Upper lobe of left lung (tissue), 6 donors: ENCODE measurements at regions not wholly inside any gene's neighbourhood (a gene's known extent, or its start where the extent isn't known, plus 50 kb on each side); places are given as distances from the start of the nearest gene placed in this dataset.

Experiments
- ATAC-seq, 2 donors: fragments of 200-7000 bp; cut with Tn5 transposase; one replicate each; pipeline ENCODE4 v1.9.1; 2022; ENCODE audit warnings: mild to moderate bottlenecking in 2 of 2, moderate library complexity in 2 of 2; ENCODE audit not compliant: low FRiP score in 2 of 2
- DNase-seq, 2 donors: peaks; one replicate each; pipeline ENCODE4 v3.0.0-alpha.2; 2019 to 2020
- H3K27ac ChIP-seq, 4 donors: fragments of 200-600 bp; sonication (generic); one replicate each; pipeline ENCODE4 v1.5.1; 2016 to 2019
- H3K27me3 ChIP-seq, 4 donors: fragments of 200-600 bp; sonication (generic); one replicate each; pipeline ENCODE4 v1.5.1; 2017 to 2019
- H3K36me3 ChIP-seq, 4 donors: fragments of 200-600 bp; sonication (generic); one replicate each; pipeline ENCODE4 v1.5.1; 2016 to 2019
- H3K4me1 ChIP-seq, 4 donors: fragments of 200-600 bp; sonication (generic); one replicate each; pipeline ENCODE4 v1.5.1; 2018 to 2019
- H3K4me3 ChIP-seq, 4 donors: fragments of 200-600 bp; sonication (generic); one replicate each; pipeline ENCODE4 v1.5.1; 2017 to 2019; ENCODE audit warnings: mild to moderate bottlenecking in 2 of 4, moderate library complexity in 1 of 4
- H3K9me3 ChIP-seq, 4 donors: fragments of 200-600 bp; sonication (generic); one replicate each; pipeline ENCODE4 v1.5.1; 2018 to 2019
- CTCF ChIP-seq, 6 experiments: fragments of 450-650 bp in 4 of 6; fragments of 200-600 bp in 2 of 6; sonication (generic) in 2 of 6; IDR thresholded peaks; one replicate each; pipeline ENCODE4 v1.5.1; 2016 to 2019; ENCODE audit warnings: antibody characterized with exemption in 6 of 6
- EP300 ChIP-seq, 4 donors: sonication (generic); formaldehyde crosslinking; IDR thresholded peaks; one replicate each; pipeline ENCODE4 v1.5.1; 2017; ENCODE audit warnings: antibody characterized with exemption in 4 of 4, control low read depth in 2 of 4
- POLR2A ChIP-seq, 4 donors: fragments of 450-650 bp; IDR thresholded peaks; one replicate each; pipeline ENCODE4 v1.5.1; 2016 to 2017; ENCODE audit warnings: antibody characterized with exemption in 4 of 4, mild to moderate bottlenecking in 2 of 4
- POLR2AphosphoS5 ChIP-seq, 2 donors: sonication (generic); formaldehyde crosslinking; IDR thresholded peaks; one replicate each; pipeline ENCODE4 v1.5.1; 2017; ENCODE audit warnings: antibody characterized with exemption in 2 of 2
- WGBS, 2 donors: methylation state at CpG; one replicate each; pipeline ENCODE4 v1.1.5; 2017 to 2018; 5-methylcytosine and 5-hydroxymethylcytosine counted together
- donor health status: DM: no; HTN: no; CAD: no; lungs with moderate emphysema.
- donor health status: DM: no; HTN: yes; CAD: no; lungs with severe emphysema.

DNA sequence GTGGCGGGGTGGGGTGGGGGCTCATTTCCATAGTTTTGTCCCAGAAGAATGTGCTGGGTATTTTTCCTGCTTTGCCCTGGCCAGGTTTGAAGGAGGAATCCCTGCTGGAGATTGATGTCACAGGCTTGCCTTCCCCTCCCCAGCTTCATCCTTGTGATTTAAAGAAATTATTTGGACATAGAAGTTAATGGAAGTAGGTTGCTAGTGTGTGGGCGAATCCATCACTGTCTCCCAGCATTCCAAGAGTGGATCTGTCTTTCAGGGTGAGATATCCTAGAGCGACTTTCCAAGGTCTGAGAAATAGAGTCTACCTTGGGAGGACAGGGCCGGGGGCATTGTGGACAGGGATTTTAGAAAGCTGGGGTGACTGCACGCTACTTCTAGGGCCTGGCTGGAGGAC is 64.9 kb upstream of the HSPA9 start:
- no peak for ATAC-seq
- TF ChIP-seq CTCF (IDR thresholded peaks at IDR 0.05) (no peak), POLR2A (IDR thresholded peaks at IDR 0.05) (no peak), EP300 (IDR thresholded peaks at IDR 0.05) (no peak), POLR2AphosphoS5 (IDR thresholded peaks at IDR 0.05) (no peak)
- Histone ChIP-seq H3K36me3 (no peaks in the 10 kb centered on the region), H3K27me3 (no peaks in the 10 kb centered on the region), H3K9me3 (no peaks in the 10 kb centered on the region), H3K27ac (no peak overlapping the region), H3K4me3 (no peak overlapping the region), H3K4me1 (peaks cover 0 to 4% (median 0%) of the 10 kb centered on the region in 4 donors)
- WGBS, 2 donors: 87 to 95% methylated on average over 5 of the region's 5 CpGs
- DNase-seq: no peak

DNA sequence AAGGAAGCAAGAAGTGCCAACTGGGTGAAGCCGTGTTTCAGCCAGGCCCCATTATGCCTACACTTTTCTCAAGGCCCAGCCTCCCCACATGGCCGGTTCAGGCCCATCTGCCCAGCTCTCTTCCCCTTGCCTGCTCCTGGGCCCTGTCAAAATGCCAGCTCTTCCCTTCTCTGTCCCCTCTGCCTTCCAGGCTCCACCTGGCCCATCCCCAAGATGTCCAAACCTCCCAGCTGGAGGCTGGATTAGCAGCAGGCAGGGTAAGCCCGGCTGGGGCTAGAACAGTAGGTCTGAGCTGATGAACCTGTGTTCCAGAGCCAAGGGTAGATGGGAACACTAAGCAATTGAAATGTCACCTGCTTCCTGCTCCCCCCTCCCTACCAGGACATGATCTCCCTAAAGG is 64.1 kb upstream of the HSPA9 start:
- H3K9me3 ChIP-seq: no peaks in the 10 kb centered on the region
- ATAC-seq (no peak), DNase-seq (no peak)
- no peaks in the 10 kb centered on the region for H3K27me3 ChIP-seq
- no peak for TF ChIP-seq EP300 (IDR thresholded peaks at IDR 0.05)
- no peak for TF ChIP-seq POLR2AphosphoS5 (IDR thresholded peaks at IDR 0.05)
- no peak for TF ChIP-seq POLR2A (IDR thresholded peaks at IDR 0.05)
- TF ChIP-seq CTCF (IDR thresholded peaks at IDR 0.05): no peak
- 93 to 95% methylated on average over 3 of the region's 3 CpGs for WGBS, 2 donors
- H3K4me1 ChIP-seq: peaks cover 0 to 4% (median 0%) of the 10 kb centered on the region in 4 donors
- H3K4me3 ChIP-seq: no peak overlapping the region
- H3K36me3 ChIP-seq: no peaks in the 10 kb centered on the region
- H3K27ac ChIP-seq: no peak overlapping the region

GRCh38 chr5:138637256-138637655 is 62.1 kb upstream of the HSPA9 start:
- WGBS, 2 donors: 95 to 97% methylated on average over 3 to 4 of the region's 4 CpGs
- Histone ChIP-seq H3K27me3 (no peaks in the 10 kb centered on the region), H3K9me3 (no peaks in the 10 kb centered on the region), H3K4me3 (no peak overlapping the region), H3K4me1 (peaks cover 0 to 4% (median 0%) of the 10 kb centered on the region in 4 donors), H3K27ac (no peak overlapping the region), H3K36me3 (no peaks in the 10 kb centered on the region)
- TF ChIP-seq POLR2AphosphoS5 (IDR thresholded peaks at IDR 0.05) (no peak), POLR2A (IDR thresholded peaks at IDR 0.05) (no peak), EP300 (IDR thresholded peaks at IDR 0.05) (no peak), CTCF (IDR thresholded peaks at IDR 0.05) (no peak)
- DNase-seq (no peak), ATAC-seq (no peak)

- Histone ChIP-seq H3K4me3 (no peak overlapping the region), H3K27ac (no peak overlapping the region), H3K36me3 (no peaks in the 10 kb centered on the region), H3K27me3 (no peaks in the 10 kb centered on the region), H3K4me1 (peaks cover 0 to under 1% (median 0%) of the 10 kb centered on the region in 4 donors), H3K9me3 (no peaks in the 10 kb centered on the region)
- DNase-seq: no peak
- 80 to 92% methylated on average over 5 of the region's 5 CpGs for WGBS, 2 donors
- no peak for ATAC-seq
- TF ChIP-seq CTCF (IDR thresholded peaks at IDR 0.05) (no peak), POLR2A (IDR thresholded peaks at IDR 0.05) (no peak), EP300 (IDR thresholded peaks at IDR 0.05) (no peak), POLR2AphosphoS5 (IDR thresholded peaks at IDR 0.05) (no peak)
These were observed 61.3 kb upstream of the HSPA9 start for GRCh38 chr5:138636398-138636944.

- TF ChIP-seq EP300 (IDR thresholded peaks at IDR 0.05) (no peak), POLR2A (IDR thresholded peaks at IDR 0.05) (no peak), CTCF (IDR thresholded peaks at IDR 0.05) (no peak), POLR2AphosphoS5 (IDR thresholded peaks at IDR 0.05) (no peak)
- Histone ChIP-seq H3K9me3 (no peaks in the 10 kb centered on the region), H3K27ac (no peak overlapping the region), H3K4me3 (no peak overlapping the region), H3K36me3 (no peaks in the 10 kb centered on the region), H3K4me1 (no peaks in the 10 kb centered on the region), H3K27me3 (no peaks in the 10 kb centered on the region)
- no peak for DNase-seq
- WGBS, 2 donors: 79 to 86% methylated on average over 5 of the region's 5 CpGs
- no peak for ATAC-seq
These were observed 60.5 kb upstream of the HSPA9 start for GRCh38 chr5:138635708-138636107.
